Liver (tissue), 8 donors: ENCODE measurements at regions not wholly inside any gene's neighbourhood (a gene's known extent, or its start where the extent isn't known, plus 50 kb on each side); places are given as distances from the start of the nearest gene placed in this dataset.

Experiments used
- DNase-seq: peaks from one replicate; pipeline ENCODE4 v3.0.0-alpha.2; 2017; ENCODE audit warnings: low spot score
- H3K27ac ChIP-seq, 2 donors: one replicate each; pipeline ENCODE4 v1.7.0; 2013; ENCODE audit warnings: inconsistent platforms in 2 of 2, low read length in 2 of 2, control low read depth in 1 of 2, low read depth in 1 of 2, mild to moderate bottlenecking in 1 of 2
- H3K27me3 ChIP-seq, 4 donors: one replicate each; pipeline versions ENCODE4 v1.6.1 to v1.7.0; 2013; ENCODE audit warnings: low read length in 3 of 4, inconsistent platforms in 1 of 4, mild to moderate bottlenecking in 1 of 4, moderate library complexity in 1 of 4; ENCODE audit not compliant: control insufficient read depth in 4 of 4, insufficient read depth in 4 of 4
- H3K36me3 ChIP-seq, 4 donors: one replicate each; pipeline versions ENCODE4 v1.6.1 to v1.7.0; 2013; ENCODE audit warnings: low read length in 3 of 4, mild to moderate bottlenecking in 3 of 4, low read depth in 1 of 4, moderate library complexity in 1 of 4; ENCODE audit not compliant: control insufficient read depth in 4 of 4, insufficient read depth in 3 of 4
- H3K4me1 ChIP-seq, 4 donors: one replicate each; pipeline versions ENCODE4 v1.6.1 to v1.7.0; 2013; ENCODE audit warnings: low read length in 3 of 4, mild to moderate bottlenecking in 3 of 4, moderate library complexity in 1 of 4; ENCODE audit not compliant: control insufficient read depth in 4 of 4, insufficient read depth in 4 of 4
- H3K4me3 ChIP-seq, 3 donors: one replicate each; pipeline versions ENCODE4 v1.6.1 to v1.7.0; 2013; ENCODE audit warnings: low read length in 3 of 3, control low read depth in 1 of 3, low read depth in 1 of 3, mild to moderate bottlenecking in 1 of 3
- H3K9ac ChIP-seq, 2 donors: one replicate each; pipeline ENCODE4 v1.7.0; 2013; ENCODE audit warnings: low read length in 2 of 2, mild to moderate bottlenecking in 2 of 2, moderate library complexity in 2 of 2, control low read depth in 1 of 2, low read depth in 1 of 2
- H3K9me3 ChIP-seq, 4 donors: one replicate each; pipeline versions ENCODE4 v1.6.1 to v1.7.0; 2013; ENCODE audit warnings: low read length in 3 of 4; ENCODE audit not compliant: control insufficient read depth in 4 of 4
- ATF3 ChIP-seq: IDR thresholded peaks from 2 replicates; pipeline ENCODE4 v1.6.1; 2016; ENCODE audit warnings: antibody characterized with exemption
- EGR1 ChIP-seq, 2 donors: IDR thresholded peaks; 2 replicates each; pipeline ENCODE4 v1.6.1; 2016 to 2018; ENCODE audit warnings: antibody characterized with exemption in 2 of 2, low read depth in 2 of 2
- FOXA1 ChIP-seq: IDR thresholded peaks from 2 replicates; pipeline ENCODE4 v1.6.1; 2016; ENCODE audit warnings: antibody characterized with exemption
- GABPA ChIP-seq, 2 donors: IDR thresholded peaks in 1 of 2; conservative IDR thresholded peaks in 1 of 2; 2 replicates each; pipeline ENCODE4 v1.6.1; 2016; ENCODE audit warnings: antibody characterized with exemption in 2 of 2, mild to moderate bottlenecking in 1 of 2, moderate library complexity in 1 of 2
- HNF4A ChIP-seq, 2 donors: conservative IDR thresholded peaks; 2 replicates each; pipeline ENCODE4 v1.6.1; 2016; ENCODE audit warnings: antibody characterized with exemption in 2 of 2, mild to moderate bottlenecking in 2 of 2
- HNF4G ChIP-seq: IDR thresholded peaks from 2 replicates; pipeline ENCODE4 v1.6.1; 2016; ENCODE audit warnings: antibody characterized with exemption
- JUND ChIP-seq, 2 donors: IDR thresholded peaks; 2 replicates each; pipeline ENCODE4 v1.6.1; 2016; ENCODE audit warnings: antibody characterized with exemption in 2 of 2
- MAX ChIP-seq: IDR thresholded peaks from 2 replicates; pipeline ENCODE4 v1.6.1; 2016; ENCODE audit warnings: antibody characterized with exemption
- NR2F2 ChIP-seq: IDR thresholded peaks from 2 replicates; pipeline ENCODE4 v1.6.1; 2016; ENCODE audit warnings: antibody characterized with exemption
- RAD21 ChIP-seq, 2 donors: IDR thresholded peaks; 2 replicates each; pipeline ENCODE4 v1.6.1; 2016; ENCODE audit warnings: antibody characterized with exemption in 2 of 2, mild to moderate bottlenecking in 2 of 2
- REST ChIP-seq: IDR thresholded peaks from 2 replicates; pipeline ENCODE4 v1.6.1; 2016; ENCODE audit warnings: antibody characterized with exemption, mild to moderate bottlenecking
- RXRA ChIP-seq, 2 donors: IDR thresholded peaks; 2 replicates each; pipeline ENCODE4 v1.6.1; 2017 to 2018; ENCODE audit warnings: antibody characterized with exemption in 2 of 2, mild to moderate bottlenecking in 1 of 2
- SP1 ChIP-seq: IDR thresholded peaks from 2 replicates; pipeline ENCODE4 v1.6.1; 2018; ENCODE audit warnings: antibody characterized with exemption, mild to moderate bottlenecking
- TAF1 ChIP-seq: conservative IDR thresholded peaks from 2 replicates; pipeline ENCODE4 v1.6.1; 2016; ENCODE audit warnings: antibody characterized with exemption, mild to moderate bottlenecking
- YY1 ChIP-seq: IDR thresholded peaks from 2 replicates; pipeline ENCODE4 v1.6.1; 2016; ENCODE audit warnings: antibody characterized with exemption, mild to moderate bottlenecking
- WGBS: extraction: QIAGEN DNeasy Blood & Tissue Kit; methylation state at CpG from one replicate; pipeline ENCODE4 v1.1.7; 2013; 5-methylcytosine and 5-hydroxymethylcytosine counted together
- TF ChIP-seq, protein P1 (sequence below): fragments of 150-350 bp; IDR thresholded peaks from 2 replicates; pipeline ENCODE4 v1.5.1; 2017; ENCODE audit warnings: improper control_type of control experiment, low read depth, low read length; ENCODE audit not compliant: missing input control
- TF ChIP-seq, protein P2 (sequence below): IDR thresholded peaks from 2 replicates; pipeline ENCODE4 v1.6.1; 2016; ENCODE audit warnings: antibody characterized with exemption
- donor health status: healthy.
- donor health status: healthy.
- donor health status: healthy.
- donor health status: healthy.
- donor health status: healthy.

DNA sequence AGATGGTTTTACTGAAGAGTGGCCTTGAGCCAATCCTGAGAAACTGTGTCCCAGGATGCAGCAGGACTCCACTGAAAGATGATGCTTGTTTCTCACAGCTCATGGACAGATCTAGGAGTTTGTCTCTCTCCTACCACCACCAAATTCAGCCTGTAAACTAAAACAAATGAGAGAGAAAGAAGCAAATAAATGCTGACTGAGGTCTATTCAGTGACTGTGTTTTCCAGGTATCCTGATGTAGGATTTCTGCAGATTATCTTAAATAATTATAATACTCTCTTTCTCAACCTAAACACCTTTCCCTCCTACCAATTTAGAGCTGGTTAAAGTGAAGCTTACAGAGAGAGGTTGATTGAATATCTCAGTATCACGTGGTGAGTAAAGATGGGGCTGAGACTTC, 599.6 kb upstream of the LCORL start:
- WGBS, result 52% methylated on average over 1 of the region's 1 CpG
- TF ChIP-seq TAF1, result no peak
- TF ChIP-seq MAX, result no peak
- TF ChIP-seq SP1, result no peak
- TF ChIP-seq GABPA (IDR thresholded peaks at IDR 0.05 in 1 of 2, conservative IDR thresholded peaks at IDR 0.05 in 1 of 2), result no peak
- TF ChIP-seq HNF4G, result no peak
- TF ChIP-seq REST, result no peak
- TF ChIP-seq YY1, result no peak
- no peak for TF ChIP-seq RXRA (IDR thresholded peaks at IDR 0.05)
- no peak for TF ChIP-seq RAD21 (IDR thresholded peaks at IDR 0.05)
- TF ChIP-seq, protein P1, sequence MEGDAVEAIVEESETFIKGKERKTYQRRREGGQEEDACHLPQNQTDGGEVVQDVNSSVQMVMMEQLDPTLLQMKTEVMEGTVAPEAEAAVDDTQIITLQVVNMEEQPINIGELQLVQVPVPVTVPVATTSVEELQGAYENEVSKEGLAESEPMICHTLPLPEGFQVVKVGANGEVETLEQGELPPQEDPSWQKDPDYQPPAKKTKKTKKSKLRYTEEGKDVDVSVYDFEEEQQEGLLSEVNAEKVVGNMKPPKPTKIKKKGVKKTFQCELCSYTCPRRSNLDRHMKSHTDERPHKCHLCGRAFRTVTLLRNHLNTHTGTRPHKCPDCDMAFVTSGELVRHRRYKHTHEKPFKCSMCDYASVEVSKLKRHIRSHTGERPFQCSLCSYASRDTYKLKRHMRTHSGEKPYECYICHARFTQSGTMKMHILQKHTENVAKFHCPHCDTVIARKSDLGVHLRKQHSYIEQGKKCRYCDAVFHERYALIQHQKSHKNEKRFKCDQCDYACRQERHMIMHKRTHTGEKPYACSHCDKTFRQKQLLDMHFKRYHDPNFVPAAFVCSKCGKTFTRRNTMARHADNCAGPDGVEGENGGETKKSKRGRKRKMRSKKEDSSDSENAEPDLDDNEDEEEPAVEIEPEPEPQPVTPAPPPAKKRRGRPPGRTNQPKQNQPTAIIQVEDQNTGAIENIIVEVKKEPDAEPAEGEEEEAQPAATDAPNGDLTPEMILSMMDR, result no peak
- TF ChIP-seq HNF4A (conservative IDR thresholded peaks at IDR 0.05), result no peak
- no peak for TF ChIP-seq NR2F2
- TF ChIP-seq FOXA1, result no peak
- TF ChIP-seq EGR1 (IDR thresholded peaks at IDR 0.05; ENCODE audit: low read depth in 2 of 2), result no peak
- TF ChIP-seq, protein P2, sequence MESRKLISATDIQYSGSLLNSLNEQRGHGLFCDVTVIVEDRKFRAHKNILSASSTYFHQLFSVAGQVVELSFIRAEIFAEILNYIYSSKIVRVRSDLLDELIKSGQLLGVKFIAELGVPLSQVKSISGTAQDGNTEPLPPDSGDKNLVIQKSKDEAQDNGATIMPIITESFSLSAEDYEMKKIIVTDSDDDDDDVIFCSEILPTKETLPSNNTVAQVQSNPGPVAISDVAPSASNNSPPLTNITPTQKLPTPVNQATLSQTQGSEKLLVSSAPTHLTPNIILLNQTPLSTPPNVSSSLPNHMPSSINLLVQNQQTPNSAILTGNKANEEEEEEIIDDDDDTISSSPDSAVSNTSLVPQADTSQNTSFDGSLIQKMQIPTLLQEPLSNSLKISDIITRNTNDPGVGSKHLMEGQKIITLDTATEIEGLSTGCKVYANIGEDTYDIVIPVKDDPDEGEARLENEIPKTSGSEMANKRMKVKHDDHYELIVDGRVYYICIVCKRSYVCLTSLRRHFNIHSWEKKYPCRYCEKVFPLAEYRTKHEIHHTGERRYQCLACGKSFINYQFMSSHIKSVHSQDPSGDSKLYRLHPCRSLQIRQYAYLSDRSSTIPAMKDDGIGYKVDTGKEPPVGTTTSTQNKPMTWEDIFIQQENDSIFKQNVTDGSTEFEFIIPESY, result no peak
- TF ChIP-seq ATF3, result no peak
- TF ChIP-seq JUND (IDR thresholded peaks at IDR 0.05), result no peak

DNA sequence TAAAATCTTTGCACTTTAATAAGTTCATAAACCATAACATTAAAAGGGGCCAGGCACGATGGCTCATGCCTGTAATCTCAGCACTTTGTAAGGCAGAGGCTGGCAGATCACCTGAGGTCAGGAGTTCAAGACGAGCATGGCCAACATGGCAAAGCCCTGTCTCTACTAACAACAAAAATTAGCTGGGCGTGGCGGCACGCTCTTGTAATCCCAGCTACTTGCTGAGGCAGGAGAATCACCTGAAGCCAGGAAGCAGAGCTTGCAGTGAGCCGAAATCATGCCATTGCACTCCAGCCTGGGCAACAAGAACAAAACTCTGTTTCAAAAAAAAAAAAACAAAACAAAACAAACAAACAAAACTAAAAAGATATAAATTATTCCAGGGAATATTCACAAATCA, 595.2 kb upstream of the LCORL start:
- 79% methylated on average over 6 of the region's 6 CpGs for WGBS

More for the DNA sequence above, 599.6 kb upstream of the LCORL start:
- no peaks in the 10 kb centered on the region for H3K36me3 ChIP-seq
- H3K4me3 ChIP-seq, result no peak overlapping the region
- no peak overlapping the region for H3K27ac ChIP-seq
- no peaks in the 10 kb centered on the region for H3K4me1 ChIP-seq
- H3K9me3 ChIP-seq, result no peaks in the 10 kb centered on the region
- DNase-seq, result no peak
- H3K27me3 ChIP-seq, result peaks cover 0 to 3% (median 0%) of the 10 kb centered on the region in 4 donors
- no peak overlapping the region for H3K9ac ChIP-seq

More for the DNA sequence above, 595.2 kb upstream of the LCORL start:
- Histone ChIP-seq H3K36me3 (no peaks in the 10 kb centered on the region), H3K9me3 (no peaks in the 10 kb centered on the region), H3K4me1 (no peaks in the 10 kb centered on the region), H3K9ac (no peak overlapping the region), H3K27me3 (peaks cover 0 to 3% (median 0%) of the 10 kb centered on the region in 4 donors), H3K27ac (no peak overlapping the region), H3K4me3 (no peak overlapping the region)
- TF ChIP-seq TAF1, result no peak
- TF ChIP-seq JUND (IDR thresholded peaks at IDR 0.05), result no peak
- TF ChIP-seq MAX, result no peak
- no peak for TF ChIP-seq RXRA (IDR thresholded peaks at IDR 0.05)
- no peak for TF ChIP-seq FOXA1
- no peak for TF ChIP-seq GABPA (IDR thresholded peaks at IDR 0.05 in 1 of 2, conservative IDR thresholded peaks at IDR 0.05 in 1 of 2)
- no peak for TF ChIP-seq NR2F2
- no peak for TF ChIP-seq HNF4G
- TF ChIP-seq, protein P1, result no peak
- TF ChIP-seq ATF3, result no peak
- no peak for TF ChIP-seq EGR1 (IDR thresholded peaks at IDR 0.05; ENCODE audit: low read depth in 2 of 2)
- TF ChIP-seq YY1, result no peak
- TF ChIP-seq RAD21 (IDR thresholded peaks at IDR 0.05), result no peak
- DNase-seq, result no peak
